HG02759 (cell line): ENCODE measurements at regions not wholly inside any gene's neighbourhood (a gene's known extent, or its start where the extent isn't known, plus 50 kb on each side); places are given as distances from the start of the nearest gene placed in this dataset.

Experiments used
- ATAC-seq: cut with Tn5 transposase; IDR thresholded peaks from one replicate; pipeline ENCODE4 v1.9.1; 2021; ENCODE audit warnings: mild to moderate bottlenecking, moderate library complexity; ENCODE audit not compliant: unreplicated experiment

GRCh38 chr14:28515571-28515970 is 251.0 kb upstream of the FOXG1 start:
- no peak for ATAC-seq

DNA sequence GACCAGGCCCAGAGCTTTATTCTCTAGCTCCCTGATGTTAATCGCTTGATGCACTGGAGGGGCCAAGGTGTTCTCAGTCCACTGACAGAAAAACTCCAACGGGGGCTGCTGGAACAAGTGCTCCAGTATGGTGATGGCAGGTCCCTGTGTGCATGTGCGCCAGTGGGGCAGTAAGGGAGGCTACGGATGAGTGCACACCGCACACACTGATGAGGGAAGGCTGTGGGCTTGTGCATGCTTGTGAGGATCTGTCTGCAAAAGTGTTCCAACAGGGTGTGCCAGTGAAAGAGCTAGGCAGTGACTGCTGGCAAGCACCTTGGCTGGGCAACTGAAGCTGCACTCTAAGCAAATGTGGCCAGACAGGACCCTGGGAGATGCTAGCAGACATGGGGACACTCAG is 229.7 kb upstream of the FOXG1 start:
- ATAC-seq, result no peak

DNA sequence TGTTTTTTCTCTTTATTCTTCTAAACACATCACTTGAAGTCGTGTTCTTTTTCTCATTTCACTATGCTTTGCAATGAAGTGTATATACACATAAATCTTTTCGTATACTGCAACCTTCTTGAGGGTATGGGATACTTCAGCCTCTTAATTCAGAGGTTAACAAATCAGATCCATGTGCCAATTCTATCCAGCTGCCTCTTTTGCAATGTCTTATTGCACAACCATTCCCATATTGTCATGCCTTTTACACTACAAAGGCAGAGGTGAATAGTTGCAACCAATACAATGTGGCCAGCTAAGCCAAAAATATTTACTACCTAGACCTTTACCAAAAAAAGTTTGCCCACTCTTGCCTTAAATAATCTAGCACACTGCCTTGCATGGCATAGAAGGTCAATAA is 224.5 kb upstream of the FOXG1 start:
- ATAC-seq, result no peak

DNA sequence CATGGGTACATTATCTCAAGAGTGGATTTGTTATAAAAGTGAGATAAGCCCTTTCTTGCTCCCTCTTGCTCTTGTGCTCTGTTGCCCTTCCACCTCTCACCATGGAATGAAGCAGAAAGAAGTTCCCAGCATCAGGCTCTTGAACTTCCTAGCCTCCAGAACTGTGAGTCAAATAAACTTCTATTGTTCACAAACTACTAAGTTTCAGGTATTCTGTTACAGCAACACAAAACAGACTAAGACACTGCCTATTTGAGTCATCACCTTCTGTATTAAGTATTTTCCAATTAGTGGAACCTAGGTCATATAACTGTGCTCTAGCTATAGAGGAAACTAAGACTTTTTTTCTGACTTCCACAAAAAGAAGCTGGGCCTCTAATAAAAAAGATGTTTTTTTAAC is 201.2 kb upstream of the FOXG1 start:
- ATAC-seq, result no peak

DNA sequence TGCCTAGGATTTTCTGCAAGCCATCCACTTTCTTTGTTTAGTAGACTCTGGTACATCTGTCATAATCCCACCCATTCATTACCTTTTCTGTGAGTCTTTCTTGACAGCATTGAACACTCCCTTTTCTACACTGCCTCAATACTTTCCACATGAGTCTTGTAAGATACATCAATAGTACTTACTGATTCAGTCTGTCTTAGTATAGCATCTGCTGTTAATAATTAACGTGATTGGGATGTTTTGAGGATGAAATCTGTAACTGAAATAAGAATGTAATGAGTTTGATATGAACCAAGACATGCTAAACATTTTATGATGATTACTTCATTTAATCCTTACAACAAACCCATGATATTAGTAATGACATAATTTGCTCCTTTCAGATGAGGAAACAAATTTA is 196.2 kb upstream of the FOXG1 start:
- no peak for ATAC-seq

DNA sequence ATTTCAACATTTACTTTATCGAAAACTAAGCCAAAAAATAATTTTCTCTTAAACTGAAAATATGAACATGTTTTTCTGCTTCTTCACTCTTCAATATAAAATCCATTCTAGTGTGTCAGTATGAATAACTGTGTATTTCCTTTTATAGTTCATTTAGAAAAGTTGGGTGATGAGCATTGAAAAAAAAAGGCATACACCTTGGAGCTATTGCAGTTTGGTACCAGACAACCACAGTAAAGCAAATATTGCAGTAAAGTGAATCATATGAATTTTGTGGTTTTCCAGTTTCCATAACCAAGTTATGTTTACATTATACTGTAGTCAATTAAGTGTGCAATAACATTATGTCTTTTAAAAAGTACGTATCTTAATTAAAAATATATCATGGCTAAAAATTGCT is 195.0 kb upstream of the FOXG1 start:
- no peak for ATAC-seq

DNA sequence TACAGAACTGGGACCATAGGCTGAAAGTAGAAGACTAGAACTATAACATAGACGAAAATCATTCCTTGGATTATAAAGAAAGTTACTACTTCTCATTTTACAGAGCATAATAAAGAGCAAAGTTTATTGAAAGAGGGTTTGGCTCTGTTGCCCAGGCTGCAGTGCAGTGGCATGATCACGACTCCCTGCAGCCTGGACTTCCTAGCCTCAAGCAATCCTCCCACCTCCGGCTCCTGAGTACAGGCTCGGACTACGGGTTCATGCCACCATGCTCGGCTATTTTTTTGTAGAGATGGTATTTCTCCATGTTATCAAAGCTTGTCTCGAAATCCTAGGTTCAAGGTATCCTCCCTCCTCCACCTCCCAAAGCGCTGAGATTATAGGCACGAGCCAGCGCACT is 190.1 kb upstream of the FOXG1 start:
- no peak for ATAC-seq

DNA sequence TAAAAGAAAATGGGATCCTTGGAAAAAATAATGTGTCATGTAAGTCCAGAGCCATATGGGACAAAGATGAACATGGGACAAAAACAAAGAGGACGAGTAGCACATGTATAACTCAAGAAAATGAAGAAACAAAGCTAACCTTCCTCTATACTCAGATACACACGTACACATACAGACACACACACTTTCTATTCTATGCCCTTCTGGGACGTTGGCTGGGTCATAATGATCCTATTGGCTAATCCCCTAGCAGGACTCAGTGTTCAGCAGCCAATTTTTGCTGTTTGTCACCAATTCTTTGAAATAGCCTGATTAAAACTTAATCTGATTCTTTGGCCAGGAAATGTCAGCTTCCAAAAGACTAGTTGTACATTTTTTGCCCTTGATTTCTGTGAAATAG is 189.4 kb upstream of the FOXG1 start:
- ATAC-seq, result no peak

- no peak for ATAC-seq
These were observed 188.9 kb upstream of the FOXG1 start for GRCh38 chr14:28577711-28578131.

- no peak for ATAC-seq
These were observed 181.6 kb upstream of the FOXG1 start for GRCh38 chr14:28584951-28585350.

DNA sequence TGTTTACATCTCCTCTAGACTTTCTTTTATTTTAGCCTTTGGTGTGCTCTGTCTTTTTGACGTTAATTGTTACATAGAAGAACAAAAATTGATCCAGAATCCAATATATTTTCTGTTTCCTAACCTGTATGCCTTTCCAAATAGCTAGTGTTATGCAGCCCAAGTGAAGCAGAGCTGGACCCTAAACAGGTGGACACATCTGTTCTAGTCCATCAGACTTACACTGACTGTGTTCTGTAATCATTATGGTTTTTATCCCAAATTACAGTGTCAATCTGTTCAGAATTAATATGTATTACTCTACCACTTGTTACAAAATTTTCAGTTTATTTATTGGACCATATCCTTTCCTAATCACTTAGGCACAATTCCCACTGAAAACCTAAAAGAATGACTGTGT is 176.8 kb upstream of the FOXG1 start:
- ATAC-seq, result no peak

DNA sequence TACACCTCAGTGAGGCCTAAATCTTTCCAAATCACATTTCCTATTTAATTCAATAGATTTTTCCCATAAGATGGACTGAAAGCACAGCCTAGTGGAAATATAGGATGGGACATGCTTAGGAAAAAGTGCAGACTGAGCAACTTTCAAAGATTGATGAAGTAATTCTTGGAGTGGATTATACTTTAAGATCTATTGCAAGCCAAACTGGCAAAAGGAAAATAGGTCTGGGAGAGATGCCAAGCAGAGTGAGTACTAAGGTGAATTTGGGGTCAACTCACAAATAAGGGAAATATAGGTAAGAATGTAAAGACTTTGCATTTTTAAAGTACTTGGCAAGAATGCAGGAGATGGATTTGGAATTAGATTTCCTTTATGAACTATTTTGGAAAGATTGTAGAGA is 170.2 kb upstream of the FOXG1 start:
- no peak for ATAC-seq

DNA sequence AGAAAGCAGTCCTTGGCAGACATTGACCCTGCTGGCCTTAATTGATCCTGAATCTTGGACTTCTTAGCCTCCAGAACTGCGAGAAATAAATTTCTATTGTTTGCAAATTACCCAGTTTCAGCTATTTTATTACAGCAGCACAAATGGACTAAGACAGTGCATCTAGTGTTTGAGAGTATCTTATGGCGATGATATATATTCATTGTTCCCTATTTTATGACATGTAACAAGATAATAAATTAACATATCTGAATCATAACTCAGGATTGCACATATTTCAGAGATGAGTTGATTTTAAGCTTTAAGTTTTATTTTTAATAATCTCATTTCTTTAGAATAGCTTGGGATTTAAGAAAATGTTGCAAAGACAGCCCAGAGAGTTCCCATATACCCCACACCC is 167.4 kb upstream of the FOXG1 start:
- no peak for ATAC-seq

GRCh38 chr14:28599605-28600004 is 167.0 kb upstream of the FOXG1 start:
- ATAC-seq, result no peak

DNA sequence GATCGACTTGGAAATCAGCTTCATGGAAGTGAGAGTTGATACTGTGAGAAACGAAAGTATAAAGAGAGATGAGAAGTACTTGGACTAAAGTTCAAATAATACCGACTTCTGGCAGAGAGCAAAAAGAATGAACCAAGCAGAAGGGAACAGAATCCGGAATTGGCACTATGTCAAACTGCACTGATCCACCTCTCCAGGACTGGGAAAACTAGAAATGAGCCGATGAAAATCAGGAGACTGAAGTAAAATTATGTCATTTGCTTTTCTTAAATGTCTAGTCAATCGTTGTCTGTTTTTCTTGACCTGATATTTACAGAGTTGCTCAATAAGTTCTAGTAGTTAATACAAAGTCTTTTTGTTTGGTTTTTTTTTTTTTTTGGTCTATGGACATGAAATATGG is 163.0 kb upstream of the FOXG1 start:
- no peak for ATAC-seq

GRCh38 chr14:28607661-28608060 is 158.9 kb upstream of the FOXG1 start:
- ATAC-seq, result no peak

- no peak for ATAC-seq
These were observed 158.1 kb upstream of the FOXG1 start for GRCh38 chr14:28608443-28608842.

DNA sequence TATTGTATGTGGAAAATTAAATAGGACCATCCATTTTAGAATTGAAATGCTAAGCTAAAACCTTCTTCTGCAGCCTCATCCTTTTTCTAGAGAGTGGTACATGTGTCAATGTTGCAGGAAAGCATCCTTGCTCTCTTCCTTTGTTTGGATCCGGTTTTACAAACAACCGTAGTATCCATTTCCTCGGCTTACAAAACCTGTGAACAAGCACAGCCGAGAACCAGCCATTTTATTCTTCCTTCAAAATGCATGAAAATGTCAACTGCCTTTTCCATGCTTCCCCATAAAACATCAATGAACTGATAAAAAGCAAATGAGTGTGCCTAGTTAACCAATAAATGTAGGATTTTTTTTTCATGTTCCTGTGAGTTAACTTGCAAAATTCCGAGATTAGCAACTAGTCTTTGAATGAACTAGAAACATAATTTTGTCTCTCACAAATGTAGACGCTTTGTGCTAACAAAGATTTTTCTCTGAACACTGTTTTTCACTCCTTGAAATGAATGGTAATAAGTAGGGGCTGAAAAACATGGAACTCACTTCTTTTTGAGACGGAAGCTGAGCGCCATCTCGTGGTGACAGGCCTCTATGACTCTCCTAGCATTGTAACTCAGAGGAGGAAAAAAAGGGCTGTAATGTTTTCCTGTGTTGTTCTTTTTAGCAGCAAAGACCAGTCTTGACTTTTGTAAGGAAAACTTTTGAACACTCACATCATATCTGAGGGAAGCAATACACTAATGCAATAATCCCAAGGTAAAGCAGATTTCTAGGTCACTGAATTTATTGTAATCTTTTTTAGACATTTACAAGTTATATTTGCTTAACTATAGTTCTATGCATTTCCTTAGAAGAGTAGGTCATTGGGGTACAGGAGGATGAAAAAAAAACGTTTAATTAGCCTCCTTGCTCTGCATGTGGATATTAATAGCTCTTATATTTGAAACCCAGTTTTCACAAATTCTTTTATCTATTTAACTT is 157.4 kb upstream of the FOXG1 start:
- ATAC-seq, result no peak

DNA sequence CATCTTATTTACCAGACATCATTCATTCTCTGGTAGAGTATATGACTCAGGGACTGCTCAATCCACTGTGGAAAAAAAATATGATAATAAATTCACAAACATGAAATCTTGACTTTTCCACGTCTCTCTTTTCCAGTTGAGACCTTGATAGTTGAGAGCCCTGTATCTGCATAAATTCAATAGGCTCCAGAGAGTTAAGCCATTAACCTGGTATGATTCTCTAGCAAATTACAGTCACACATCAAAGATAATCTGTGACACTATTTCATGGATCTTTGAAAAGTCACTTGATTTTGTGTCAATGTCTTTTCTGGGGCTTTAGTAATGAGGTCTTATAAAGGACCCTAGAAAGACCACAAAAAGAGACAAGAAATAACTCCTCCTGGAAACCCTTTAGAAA is 154.2 kb upstream of the FOXG1 start:
- no peak for ATAC-seq

DNA sequence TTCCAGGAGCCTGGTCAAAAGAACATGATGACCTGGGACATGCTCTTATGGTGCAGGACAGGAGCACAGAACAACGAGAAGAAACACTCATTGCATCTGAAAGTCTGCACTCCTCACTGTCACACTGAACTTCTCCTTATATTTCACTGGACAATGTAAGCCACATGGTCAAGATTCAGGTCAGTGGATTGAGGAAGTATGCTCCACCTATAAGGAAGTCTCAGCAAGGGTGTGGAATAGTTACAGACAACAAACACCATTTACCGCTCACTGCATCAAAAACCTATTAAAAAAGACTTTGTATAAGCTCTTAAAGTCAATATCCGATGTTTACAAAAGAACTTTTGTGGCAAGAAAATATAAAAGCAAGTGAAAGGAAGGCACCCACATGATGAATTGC is 153.1 kb upstream of the FOXG1 start:
- no peak for ATAC-seq

DNA sequence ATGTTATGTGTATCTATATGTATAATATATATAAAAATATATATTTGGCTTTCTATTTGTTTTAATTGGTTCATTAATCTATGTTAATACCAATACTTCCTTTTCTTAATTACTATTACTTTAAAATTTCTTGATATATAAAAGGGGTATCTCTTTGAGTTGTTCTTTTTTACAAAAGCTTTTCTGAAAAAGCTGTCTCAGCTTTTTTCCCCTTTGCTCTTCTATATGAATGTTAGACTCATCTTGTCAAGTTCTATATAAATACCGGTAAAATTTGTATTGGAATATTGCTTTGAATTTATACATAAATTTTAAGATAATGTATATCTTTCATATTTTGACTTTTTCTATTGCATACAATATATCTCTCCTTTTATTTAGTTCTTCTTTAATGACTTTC is 139.8 kb upstream of the FOXG1 start:
- no peak for ATAC-seq

- ATAC-seq, result no peak
These were observed 137.1 kb upstream of the FOXG1 start for GRCh38 chr14:28629328-28630004.
